Gastrocnemius medialis (tissue), 4 donors: ENCODE measurements at regions not wholly inside any gene's neighbourhood (a gene's known extent, or its start where the extent isn't known, plus 50 kb on each side); places are given as distances from the start of the nearest gene placed in this dataset.

Source experiments
- POLR2A ChIP-seq, 2 donors: fragments of 450-650 bp; IDR thresholded peaks; one replicate each; pipeline ENCODE4 v1.6.1; 2017; ENCODE audit warnings: antibody characterized with exemption in 2 of 2, mild to moderate bottlenecking in 2 of 2, moderate library complexity in 2 of 2
- TF ChIP-seq, protein P1 (sequence below), 5 experiments: fragments of 450-650 bp in 3 of 5; fragments of 200-600 bp in 2 of 5; sonication (generic) in 2 of 5; IDR thresholded peaks in 4 of 5; conservative IDR thresholded peaks in 1 of 5; 1 replicate in 4 of 5; 2 replicates in 1 of 5; pipeline ENCODE4 v1.5.1; 2016 to 2019; ENCODE audit warnings: antibody characterized with exemption in 5 of 5, mild to moderate bottlenecking in 3 of 5, moderate library complexity in 3 of 5

DNA sequence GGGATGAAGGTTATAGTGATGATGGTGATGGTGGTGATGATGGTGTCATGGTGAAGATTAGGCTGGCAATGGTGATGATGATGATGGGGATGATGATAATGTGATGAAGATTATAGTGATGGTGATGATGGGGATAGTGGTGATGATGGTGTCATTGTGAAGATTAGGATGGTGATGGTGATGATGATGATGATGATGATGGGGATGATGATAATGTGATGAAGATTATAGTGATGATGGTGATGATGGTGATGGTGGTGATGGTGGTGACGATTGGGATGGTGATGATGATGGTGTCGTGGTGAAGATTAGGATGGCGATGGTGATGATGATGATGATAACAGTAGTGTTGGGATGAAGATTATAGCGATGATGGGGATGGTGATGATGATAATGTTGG, 285.1 kb upstream of the AJAP1 start:
- TF ChIP-seq, protein P1, sequence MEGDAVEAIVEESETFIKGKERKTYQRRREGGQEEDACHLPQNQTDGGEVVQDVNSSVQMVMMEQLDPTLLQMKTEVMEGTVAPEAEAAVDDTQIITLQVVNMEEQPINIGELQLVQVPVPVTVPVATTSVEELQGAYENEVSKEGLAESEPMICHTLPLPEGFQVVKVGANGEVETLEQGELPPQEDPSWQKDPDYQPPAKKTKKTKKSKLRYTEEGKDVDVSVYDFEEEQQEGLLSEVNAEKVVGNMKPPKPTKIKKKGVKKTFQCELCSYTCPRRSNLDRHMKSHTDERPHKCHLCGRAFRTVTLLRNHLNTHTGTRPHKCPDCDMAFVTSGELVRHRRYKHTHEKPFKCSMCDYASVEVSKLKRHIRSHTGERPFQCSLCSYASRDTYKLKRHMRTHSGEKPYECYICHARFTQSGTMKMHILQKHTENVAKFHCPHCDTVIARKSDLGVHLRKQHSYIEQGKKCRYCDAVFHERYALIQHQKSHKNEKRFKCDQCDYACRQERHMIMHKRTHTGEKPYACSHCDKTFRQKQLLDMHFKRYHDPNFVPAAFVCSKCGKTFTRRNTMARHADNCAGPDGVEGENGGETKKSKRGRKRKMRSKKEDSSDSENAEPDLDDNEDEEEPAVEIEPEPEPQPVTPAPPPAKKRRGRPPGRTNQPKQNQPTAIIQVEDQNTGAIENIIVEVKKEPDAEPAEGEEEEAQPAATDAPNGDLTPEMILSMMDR (IDR thresholded peaks at IDR 0.05 in 4 of 5, conservative IDR thresholded peaks at IDR 0.05 in 1 of 5), result no peak
- TF ChIP-seq POLR2A (IDR thresholded peaks at IDR 0.05), result no peak
